ENCODE measurements at regions not wholly inside any gene's neighbourhood (a gene's known extent, or its start where the extent isn't known, plus 50 kb on each side); places are given as distances from the start of the nearest gene placed in this dataset.
"Not testable (repeated sequence)": the region's sequence is repeated elsewhere in the genome, so short reads cannot be mapped to it uniquely, and the experiment has no call there.

DNA sequence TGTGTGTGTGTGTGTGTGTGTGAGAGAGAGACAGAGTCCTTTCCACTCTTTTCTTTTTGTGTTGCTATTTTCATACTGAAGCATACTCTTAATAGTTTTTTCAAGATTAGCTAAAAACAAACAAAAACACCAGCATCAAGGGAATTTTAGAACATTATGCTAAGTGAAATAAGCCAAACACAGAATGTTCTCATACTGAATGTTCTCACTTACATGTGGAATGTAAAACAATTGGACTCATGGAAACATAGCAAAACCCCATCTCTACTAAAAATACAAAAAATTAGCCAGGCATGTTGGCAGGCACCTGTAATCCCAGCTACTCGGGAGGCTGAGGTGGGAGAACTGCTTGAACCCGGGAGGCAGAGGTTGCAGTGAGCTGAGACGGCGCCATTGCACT, 193.4 kb downstream of the XPNPEP1 start:
- not testable (repeated sequence) for DNase-seq (ENCODE audit: low spot score)

DNA sequence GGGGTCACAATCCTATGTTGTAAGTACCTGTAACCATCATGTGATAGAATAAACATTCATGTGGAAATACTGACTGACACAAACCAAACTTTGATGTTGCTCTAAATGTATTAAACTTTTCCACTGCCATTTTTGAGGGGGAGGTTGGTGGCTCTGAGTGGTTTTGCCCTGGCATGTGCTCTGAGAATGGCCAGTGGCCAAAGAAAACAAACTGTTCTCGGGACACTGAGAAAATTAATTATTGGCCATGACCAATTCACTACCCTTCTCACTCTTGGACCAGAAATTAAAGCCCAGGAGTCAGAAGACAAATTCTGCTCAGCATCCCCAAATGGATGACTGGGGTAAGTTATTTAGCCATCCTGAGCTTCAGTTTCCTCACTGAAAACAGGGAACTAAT, 195.9 kb downstream of the XPNPEP1 start:
- no peak for DNase-seq (ENCODE audit: low spot score)

DNA sequence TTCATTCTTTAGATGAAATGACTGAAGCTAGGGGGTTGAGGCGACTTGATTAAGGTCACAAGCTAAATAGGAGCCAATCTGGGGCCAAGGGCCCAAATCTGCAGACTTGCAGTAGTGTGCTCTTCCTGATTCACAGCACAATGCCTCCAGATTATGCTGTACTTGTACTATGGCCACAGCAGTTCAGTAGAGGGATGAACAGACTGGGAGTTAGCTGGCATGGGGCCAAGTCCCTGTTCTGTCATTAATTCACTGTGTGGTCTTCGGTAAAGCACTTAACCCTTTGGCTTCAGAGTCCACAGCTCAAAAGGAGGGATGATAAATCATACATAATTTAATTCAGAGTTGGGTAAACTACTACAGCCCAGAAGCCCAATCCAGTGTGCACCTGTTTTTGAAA, 196.8 kb downstream of the XPNPEP1 start:
- DNase-seq (ENCODE audit: low spot score): no peak

DNA sequence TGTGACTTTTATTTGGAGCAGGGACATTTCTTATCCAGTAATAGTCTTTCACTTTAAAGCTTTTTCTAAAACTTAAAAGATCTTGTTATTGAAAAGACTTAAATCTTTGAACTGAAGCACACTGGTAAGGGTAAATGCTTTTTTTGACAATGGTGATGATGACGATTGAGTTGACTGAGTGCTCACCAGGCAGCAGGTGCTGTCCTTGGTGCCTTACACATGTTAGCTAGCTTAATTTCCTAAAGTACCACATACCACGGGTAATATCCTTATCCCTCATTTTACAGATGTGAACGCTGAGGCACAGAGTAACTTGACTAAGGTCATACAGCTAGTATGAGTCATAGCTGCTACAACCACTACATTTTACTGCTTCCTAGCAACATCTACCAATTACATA, 200.0 kb downstream of the XPNPEP1 start:
- DNase-seq (ENCODE audit: low spot score): no peak

DNA sequence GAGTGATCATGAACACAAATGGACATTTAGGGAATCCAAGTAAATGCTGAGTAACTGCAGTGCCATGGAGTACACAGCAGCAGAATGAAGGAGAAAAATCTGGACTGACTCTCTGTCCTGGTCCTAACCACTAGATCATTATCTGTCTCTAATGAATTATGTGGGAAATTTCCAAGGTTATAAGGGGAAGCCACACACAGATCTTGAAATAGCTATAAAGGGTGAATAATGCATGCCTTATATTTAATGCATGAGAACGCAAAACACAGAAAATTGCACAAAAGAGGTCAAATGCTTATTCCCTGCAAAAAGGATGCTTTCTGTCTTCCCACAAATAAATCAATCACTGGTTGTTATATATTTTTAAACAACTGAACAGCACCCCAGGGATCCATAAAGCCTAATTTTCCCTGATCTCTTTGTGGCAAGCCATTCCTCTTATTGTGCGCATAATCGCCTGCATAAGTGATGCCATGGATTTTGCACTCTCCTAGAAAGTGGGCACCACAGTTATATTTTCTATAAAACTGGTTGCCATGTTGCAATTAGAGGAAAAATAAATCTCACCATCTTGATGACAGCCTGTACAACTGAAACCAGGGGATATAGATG, 201.8 kb downstream of the XPNPEP1 start:
- no peak for DNase-seq (ENCODE audit: low spot score)

GRCh38 chr10:109706026-109706560, 217.2 kb downstream of the XPNPEP1 start:
- DNase-seq (ENCODE audit: low spot score): no peak

GRCh38 chr10:109701633-109702215, 221.6 kb downstream of the XPNPEP1 start:
- no peak for DNase-seq (ENCODE audit: low spot score)

- no peak for DNase-seq (ENCODE audit: low spot score)
These were observed 224.2 kb downstream of the XPNPEP1 start for GRCh38 chr10:109698882-109699664.

DNA sequence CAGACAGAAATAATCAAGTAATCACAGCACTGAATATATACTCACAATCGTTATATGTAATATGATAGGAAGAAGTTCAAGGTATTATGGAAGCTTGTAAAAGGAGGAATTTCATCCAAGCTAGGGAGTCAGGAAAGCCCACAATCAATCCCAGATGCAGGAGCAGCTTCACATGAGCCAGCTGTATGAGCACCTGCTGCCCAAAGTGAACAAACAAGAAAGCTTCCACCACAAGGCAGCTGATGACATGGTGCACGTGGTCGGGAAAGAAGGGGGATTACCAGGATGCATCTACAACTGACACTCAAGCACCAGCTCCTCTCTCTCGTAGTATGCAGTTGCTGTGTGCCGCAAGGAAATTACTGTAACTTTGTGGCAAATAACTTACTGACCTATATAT, 225.2 kb downstream of the XPNPEP1 start:
- DNase-seq (ENCODE audit: low spot score): no peak

GRCh38 chr10:109696981-109697775, 226.1 kb downstream of the XPNPEP1 start:
- DNase-seq (ENCODE audit: low spot score): no peak

GRCh38 chr10:109696462-109696861, 226.8 kb downstream of the XPNPEP1 start:
- no peak for DNase-seq (ENCODE audit: low spot score)

GRCh38 chr10:109695988-109696387, 227.3 kb downstream of the XPNPEP1 start:
- DNase-seq (ENCODE audit: low spot score): no peak

- no peak for DNase-seq (ENCODE audit: low spot score)
These were observed 233.5 kb downstream of the XPNPEP1 start for GRCh38 chr10:109689785-109690184.

DNA sequence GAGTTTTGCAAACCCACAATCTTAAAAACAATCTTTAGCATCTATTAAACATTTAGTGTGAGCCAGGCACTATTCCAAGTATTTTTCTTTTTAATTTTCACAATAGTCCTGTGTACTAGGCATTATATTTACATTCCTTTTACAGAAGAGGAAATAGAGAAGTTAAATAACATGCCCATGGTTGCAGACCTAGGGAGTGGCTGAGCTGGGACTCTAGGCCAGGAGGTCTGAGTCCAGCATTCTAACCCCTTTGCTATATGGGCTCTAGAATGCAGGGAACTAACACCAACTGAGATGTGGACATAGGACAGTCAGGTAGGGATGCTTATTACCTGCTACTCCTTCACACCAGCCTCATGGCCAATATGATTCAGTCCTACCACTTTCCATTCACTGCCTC, 243.8 kb downstream of the XPNPEP1 start:
- no peak for DNase-seq (ENCODE audit: low spot score)

GRCh38 chr10:109678857-109679256, 244.5 kb downstream of the XPNPEP1 start:
- DNase-seq (ENCODE audit: low spot score): no peak

- no peak for DNase-seq (ENCODE audit: low spot score)
These were observed 246.6 kb downstream of the XPNPEP1 start for GRCh38 chr10:109676703-109677102.

DNA sequence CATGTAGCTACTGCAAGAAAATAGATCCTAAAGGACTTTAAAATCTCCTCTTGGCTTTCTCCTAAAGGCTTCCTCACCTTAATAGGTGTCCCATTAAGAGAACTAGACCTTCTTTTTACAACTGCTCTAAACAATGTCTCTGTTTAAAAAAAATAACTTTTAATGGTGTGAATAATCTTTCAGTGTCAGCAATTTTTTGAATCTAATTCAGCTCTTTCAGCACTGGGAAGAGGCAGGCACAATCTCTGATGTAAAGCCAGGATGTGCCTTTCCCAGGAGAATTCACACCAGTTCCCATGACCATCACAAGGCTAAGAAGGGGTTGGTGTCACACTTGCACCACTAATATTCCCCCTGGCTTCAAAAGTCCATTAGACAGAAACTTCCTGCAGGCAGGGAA, 254.6 kb downstream of the XPNPEP1 start:
- DNase-seq (ENCODE audit: low spot score): no peak

DNA sequence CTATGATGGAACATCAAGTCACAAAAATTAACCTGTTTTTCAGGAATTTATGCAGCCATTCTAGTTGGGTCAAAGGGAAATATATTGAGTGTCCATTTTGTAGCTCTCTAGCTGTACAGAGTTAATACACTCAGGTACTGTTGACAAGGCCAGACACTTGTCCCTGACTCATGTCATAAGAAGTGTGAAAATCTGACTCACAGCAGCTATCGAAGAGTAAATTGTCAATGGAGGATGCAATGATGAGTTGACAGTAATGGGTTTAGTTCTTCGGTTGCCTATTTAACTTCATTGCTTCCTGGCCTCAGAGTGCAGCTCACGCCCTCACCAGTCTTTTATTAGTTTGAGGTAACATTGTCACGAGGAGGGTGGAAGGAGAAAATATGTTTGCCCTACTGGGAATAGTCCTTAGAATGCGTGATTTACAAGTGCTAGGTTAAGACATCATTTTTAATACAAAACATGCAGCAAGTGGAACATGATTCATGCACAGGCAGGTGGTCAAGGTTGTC, 255.1 kb downstream of the XPNPEP1 start:
- no peak for DNase-seq (ENCODE audit: low spot score)

DNA sequence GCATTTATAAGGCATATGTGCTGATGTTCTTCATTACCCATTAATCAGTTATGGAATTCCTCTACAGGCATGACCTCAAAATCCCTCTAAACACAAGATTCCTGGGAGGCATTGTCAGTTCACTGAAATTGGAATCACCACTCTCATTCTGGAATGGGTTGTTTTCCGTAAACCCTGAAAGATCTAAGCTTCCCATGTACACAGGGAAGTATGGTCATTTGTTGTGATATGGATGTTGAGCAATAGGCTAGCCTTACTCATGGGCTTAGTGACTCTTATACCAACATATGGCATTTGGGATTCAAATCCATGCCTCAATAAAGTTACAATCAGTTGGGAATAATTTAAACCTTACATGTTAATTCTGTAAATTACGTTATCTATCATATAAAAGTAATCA, 258.0 kb downstream of the XPNPEP1 start:
- DNase-seq (ENCODE audit: low spot score): no peak

GRCh38 chr10:109664554-109664953, 258.8 kb downstream of the XPNPEP1 start:
- DNase-seq (ENCODE audit: low spot score): no peak

- DNase-seq (ENCODE audit: low spot score): no peak
These were observed 260.2 kb downstream of the XPNPEP1 start for GRCh38 chr10:109663122-109663521.

DNA sequence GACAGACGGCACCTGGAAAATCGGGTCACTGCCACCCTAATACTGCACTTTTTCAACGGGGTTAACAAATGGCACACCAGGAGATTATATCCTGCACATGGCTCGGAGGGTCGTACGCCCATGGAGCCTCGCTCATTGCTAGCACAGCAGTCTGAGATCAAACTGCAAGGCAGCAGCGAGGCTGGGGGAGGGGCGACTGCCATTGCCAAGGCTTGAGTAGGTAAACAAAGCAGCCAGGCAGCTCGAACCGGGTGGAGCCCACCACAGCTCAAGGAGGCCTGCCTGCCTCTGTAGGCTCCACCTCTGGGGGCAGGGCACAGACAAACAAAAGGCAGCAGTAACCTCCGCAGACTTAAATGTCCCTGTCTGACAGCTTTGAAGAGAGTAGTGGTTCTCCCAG, 270.7 kb downstream of the XPNPEP1 start:
- not testable (repeated sequence) for DNase-seq (ENCODE audit: low spot score)
